Esophagus squamous epithelium (tissue), 4 donors: ENCODE measurements at regions not wholly inside any gene's neighbourhood (a gene's known extent, or its start where the extent isn't known, plus 50 kb on each side); places are given as distances from the start of the nearest gene placed in this dataset.

ENCODE experiments used
- CTCF ChIP-seq, 6 experiments: fragments of 450-650 bp in 4 of 6; fragments of 200-600 bp in 2 of 6; sonication (generic) in 2 of 6; IDR thresholded peaks; one replicate each; pipeline ENCODE4 v1.5.1; 2016 to 2019; ENCODE audit warnings: antibody characterized with exemption in 6 of 6, mild to moderate bottlenecking in 4 of 6, moderate library complexity in 4 of 6
- POLR2A ChIP-seq, 4 donors: fragments of 450-650 bp; IDR thresholded peaks; one replicate each; pipeline ENCODE4 v1.6.1; 2017; ENCODE audit warnings: antibody characterized with exemption in 4 of 4, mild to moderate bottlenecking in 4 of 4, moderate library complexity in 3 of 4

- TF ChIP-seq CTCF (IDR thresholded peaks at IDR 0.05) = no peak
- TF ChIP-seq POLR2A (IDR thresholded peaks at IDR 0.05) = no peak
Observed at GRCh38 chr13:105827111-105827809, 708.2 kb downstream of the EFNB2 start.
